NOMO-1 treated with dmso at 0.1 percent for 144 hours (cell line): ENCODE measurements at regions not wholly inside any gene's neighbourhood (a gene's known extent, or its start where the extent isn't known, plus 50 kb on each side); places are given as distances from the start of the nearest gene placed in this dataset.
"Not testable (repeated sequence)": the region's sequence is repeated elsewhere in the genome, so short reads cannot be mapped to it uniquely, and the experiment has no call there.

Experiments
- DNase-seq: peaks from one replicate; lab custom pipeline; 2025; ENCODE audit not compliant: unreplicated experiment; lab: John Stamatoyannopoulos, UW

DNA sequence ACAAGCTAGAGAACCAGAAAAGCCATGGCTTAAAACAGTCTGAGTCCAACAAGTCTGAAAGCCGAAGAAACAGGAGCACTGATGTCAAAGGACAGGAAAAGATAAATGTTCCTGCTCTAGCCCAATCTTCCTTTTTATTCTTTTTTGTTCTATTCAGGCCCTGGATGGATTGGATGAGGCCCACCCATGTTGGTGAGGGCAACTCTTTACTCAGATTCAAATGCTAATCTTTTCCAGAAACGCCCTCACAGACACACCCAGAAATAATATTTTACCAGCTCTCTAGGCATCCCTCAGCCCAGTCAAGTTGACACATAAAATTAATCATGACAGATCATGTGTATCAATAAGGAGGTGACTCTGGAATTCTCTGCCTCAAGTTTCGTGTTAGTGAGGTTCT is 1002.7 kb downstream of the STPG2 start:
- DNase-seq, result no peak

GRCh38 chr4:97141332-97141731 is 1001.9 kb downstream of the STPG2 start:
- DNase-seq, result not testable (repeated sequence)

DNA sequence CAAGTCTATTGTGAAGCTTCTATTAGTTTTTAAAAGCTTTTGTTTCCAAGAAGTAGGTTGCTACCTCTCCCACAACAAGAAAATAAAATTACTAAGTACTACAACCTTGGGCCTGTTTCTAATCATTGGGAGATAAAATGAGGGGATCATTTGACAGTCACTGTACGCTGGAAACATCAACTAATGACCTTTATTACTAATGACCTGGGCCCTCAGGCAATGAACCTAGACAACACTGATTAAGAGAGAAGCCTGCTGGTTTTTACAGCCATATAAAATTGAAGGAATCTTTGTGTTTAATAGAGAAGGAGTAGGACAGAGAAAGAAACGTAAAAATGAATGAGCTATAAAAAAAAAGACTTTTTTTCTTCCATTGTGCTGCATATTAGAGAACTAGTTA is 1000.9 kb downstream of the STPG2 start:
- DNase-seq, result no peak

- DNase-seq, result no peak
These were observed 1000.4 kb downstream of the STPG2 start for GRCh38 chr4:97142893-97143292.

GRCh38 chr4:97144199-97144598 is 999.1 kb downstream of the STPG2 start:
- no peak for DNase-seq

GRCh38 chr4:97150966-97151365 is 992.3 kb downstream of the STPG2 start:
- no peak for DNase-seq

- no peak for DNase-seq
These were observed 991.1 kb downstream of the STPG2 start for GRCh38 chr4:97152149-97152548.

GRCh38 chr4:97153042-97153441 is 990.2 kb downstream of the STPG2 start:
- no peak for DNase-seq

GRCh38 chr4:97159625-97160024 is 983.7 kb downstream of the STPG2 start:
- DNase-seq, result no peak

DNA sequence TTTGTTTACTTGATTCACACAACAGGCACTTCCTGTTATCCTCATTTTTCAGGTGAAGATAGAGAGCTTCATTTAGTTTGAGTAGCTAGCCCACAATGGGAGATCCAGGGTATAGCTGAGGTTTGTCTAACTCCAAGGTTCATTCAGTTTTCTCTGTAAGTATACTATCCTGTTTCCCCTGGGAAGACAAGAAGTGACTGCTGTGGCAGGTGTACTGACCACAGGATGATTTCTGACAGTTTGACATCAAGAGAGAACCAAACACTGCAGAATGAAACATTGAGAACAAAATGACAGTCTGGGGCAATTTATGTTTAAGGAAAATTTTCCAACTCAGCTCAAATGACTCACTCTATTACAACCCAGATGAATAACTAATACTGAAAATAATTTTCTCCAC is 958.0 kb downstream of the STPG2 start:
- no peak for DNase-seq

DNA sequence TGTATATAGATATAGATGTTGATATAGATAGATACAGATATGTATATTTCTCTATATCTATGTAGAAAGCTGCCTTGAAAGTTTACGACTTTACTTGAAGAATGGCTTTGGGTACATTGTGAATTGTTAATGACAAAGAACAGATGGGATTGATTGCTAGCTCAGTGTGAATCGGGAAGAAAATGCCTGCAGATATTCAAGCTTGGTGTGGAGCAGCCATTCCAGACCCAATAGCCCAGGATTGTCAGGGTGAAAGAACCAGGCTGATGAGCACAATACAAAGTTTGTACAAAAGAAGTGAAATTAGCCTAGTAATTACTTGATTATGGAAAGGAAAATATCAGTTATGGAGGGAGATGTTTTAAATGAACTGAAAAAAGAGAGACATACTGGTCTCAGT is 946.2 kb downstream of the STPG2 start:
- DNase-seq, result no peak

DNA sequence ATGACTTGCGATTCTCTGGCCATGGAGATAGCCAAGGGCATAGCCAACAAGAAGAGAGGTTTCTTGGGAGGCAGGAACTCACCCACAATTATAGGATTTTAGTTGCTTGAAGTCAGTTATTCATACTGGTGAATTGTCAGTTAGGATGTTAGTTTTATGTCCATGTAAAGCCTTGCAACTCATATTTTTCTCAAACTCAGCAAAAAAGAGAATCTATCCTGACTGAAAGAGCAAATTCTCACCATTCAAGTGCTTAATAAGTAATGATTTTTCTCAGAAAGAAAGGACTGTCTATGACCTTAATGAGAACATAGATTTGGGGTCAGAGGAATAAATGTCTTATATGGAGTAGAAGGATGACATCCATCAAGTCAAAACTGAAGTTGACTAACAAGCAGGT is 934.5 kb downstream of the STPG2 start:
- DNase-seq, result no peak

GRCh38 chr4:97215409-97215941 is 927.8 kb downstream of the STPG2 start:
- no peak for DNase-seq

GRCh38 chr4:97216046-97216445 is 927.2 kb downstream of the STPG2 start:
- no peak for DNase-seq

GRCh38 chr4:97235521-97235920 is 907.8 kb downstream of the STPG2 start:
- DNase-seq, result no peak

DNA sequence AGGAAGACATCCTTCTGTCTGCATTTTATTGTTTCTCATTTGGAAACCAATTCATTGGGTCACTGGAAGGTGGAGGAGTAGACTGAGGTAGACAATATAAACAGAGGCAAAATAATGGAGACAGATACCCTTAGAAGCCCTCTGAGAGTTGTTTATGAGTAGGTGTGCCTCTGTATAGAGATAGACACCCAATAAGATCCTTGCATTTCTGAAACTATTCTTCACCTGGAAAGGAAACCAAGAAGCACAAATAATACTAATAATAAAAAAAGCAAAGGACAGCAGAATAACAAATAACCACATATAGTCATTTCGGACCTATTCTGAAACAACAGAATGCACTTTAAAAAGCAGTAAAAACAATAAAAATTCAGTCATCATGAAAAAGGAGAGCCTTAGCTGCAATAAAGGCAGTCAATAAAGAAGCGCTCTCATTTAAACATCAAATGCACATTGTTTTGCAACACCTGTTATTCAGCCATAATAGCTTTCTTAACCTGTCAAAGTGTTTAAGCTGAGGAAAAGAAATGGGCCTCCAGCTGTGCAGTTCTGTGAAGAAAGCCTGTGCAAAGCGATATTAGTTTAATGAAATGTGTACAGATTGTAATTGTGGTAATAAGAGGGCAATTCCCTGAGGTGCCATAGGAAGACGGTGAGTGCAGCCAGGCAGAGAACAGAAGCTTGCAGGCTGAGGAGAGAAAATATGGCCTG is 904.2 kb downstream of the STPG2 start:
- no peak for DNase-seq

DNA sequence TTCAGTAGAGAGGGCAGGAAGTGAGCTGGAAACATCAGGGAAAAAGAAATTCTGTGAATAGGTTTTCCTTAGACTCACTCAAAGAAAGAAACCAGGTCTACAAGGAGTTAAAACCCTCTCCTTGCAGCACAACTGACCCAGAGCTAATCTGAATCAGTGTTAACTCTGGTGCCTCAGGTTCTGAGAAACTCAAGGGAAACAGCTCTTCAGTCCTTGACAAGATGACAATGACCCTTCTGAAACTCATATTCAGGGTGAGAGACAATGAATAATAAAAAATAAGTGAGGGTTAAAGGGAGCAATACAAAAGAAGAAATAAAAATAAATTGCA is 903.6 kb downstream of the STPG2 start:
- no peak for DNase-seq

GRCh38 chr4:97252615-97253154 is 890.6 kb downstream of the STPG2 start:
- DNase-seq, result no peak

DNA sequence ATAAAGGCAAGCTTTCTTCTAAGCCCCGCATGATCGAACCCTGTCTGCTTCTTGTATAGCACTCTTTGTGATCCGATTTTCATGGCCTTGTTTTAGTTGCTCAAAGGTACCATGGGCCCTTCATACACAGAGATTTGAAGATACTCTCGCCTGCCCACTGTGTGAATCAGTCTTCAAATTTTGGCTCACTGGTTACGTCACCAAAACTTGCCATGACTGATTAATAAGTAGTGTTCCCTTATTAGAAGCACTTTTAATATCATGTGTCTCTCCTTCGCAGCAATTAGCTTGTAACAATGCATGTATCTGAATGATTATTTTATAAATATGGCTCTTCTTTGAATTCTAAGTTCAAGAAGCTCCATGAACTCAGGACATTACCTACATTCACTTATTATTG is 880.5 kb downstream of the STPG2 start:
- DNase-seq, result no peak

GRCh38 chr4:97270051-97270450 is 873.2 kb downstream of the STPG2 start:
- DNase-seq, result no peak

GRCh38 chr4:97279391-97279790 is 863.9 kb downstream of the STPG2 start:
- no peak for DNase-seq

GRCh38 chr4:97300561-97300960 is 842.7 kb downstream of the STPG2 start:
- DNase-seq, result no peak

DNA sequence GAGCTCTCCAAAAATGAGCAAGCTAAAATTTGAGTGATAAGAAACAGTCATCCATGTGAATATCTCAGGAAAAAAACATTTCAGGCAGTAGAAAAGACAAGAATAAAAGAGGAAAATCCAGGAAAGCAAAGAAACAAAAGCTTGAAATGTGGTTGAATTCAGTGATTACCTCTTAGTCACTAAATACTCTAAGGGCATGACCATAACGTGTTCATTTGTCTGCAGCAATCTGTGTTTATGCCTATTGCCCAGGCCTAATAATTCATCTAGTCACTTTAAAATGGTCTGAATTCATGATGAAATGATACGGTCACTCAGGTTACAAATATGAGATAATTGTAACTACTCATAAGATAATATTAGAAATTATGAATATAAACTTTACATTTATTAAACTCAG is 837.9 kb downstream of the STPG2 start:
- DNase-seq, result no peak
